ENCODE measurements at regions not wholly inside any gene's neighbourhood (a gene's known extent, or its start where the extent isn't known, plus 50 kb on each side); places are given as distances from the start of the nearest gene placed in this dataset.

DNA sequence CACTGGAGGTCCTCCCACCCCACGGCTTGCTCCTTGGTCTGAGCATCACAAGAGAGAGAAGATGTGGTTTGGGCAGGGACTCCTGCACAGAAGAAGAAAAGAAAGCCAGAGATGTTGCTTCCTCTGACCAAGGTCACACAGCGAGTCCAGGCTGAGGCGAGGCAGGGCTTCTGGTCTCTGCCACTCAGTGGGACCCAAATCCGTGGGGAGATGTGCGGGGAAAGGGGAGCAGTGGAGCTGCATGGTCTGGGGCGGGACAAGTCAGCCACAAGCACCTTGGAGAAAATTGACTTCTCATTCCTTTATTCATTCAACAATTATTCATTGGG, 150.9 kb downstream of the C9orf50 start:
- no peak for DNase-seq

GRCh38 chr9:129469188-129469987, 151.5 kb downstream of the C9orf50 start:
- no peak for DNase-seq

DNA sequence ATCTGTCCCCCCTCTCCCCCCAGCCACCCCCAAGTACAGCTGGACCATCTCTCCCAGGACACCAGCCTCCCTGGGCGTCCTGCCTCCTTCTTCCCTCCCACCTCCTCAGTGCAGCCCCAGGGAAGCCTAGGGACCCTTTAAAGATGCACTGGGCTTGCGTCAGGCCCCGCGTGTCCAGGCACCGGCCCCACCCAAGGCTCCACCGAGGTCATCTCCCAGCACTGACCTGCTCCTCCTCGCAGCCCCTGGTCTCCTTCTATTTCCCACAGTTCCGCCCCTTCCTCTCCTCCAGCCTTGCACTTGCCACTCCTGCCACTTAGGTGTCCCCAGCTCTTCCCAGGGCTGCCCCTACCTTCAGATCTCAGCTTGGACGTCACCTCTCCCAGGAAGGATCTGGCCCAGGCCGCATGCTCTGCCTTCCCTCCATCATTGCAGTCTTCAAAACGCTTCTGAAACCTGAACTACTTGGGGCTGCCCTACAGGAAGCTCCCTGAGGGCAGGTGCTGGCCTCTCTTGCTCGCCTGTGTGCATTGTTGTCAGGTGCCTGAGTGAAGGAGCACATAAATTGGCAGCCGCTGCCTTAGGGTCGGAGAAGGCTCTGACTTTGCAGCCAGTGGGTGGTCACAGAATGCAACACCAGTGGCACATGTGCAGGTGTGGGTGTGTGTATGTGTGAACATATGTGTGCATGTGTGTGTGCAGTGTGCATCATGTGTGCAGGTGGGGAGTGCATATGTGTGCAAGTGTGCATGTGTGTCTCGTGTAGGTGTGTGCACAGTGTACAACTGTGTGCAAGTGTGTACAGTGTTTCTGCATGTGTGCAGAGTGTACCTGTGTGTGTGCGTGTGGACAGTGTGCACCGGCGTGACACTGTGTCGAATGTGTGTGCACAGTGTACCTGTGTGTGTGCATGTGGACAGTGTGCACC, 152.9 kb downstream of the C9orf50 start:
- no peak for DNase-seq

DNA sequence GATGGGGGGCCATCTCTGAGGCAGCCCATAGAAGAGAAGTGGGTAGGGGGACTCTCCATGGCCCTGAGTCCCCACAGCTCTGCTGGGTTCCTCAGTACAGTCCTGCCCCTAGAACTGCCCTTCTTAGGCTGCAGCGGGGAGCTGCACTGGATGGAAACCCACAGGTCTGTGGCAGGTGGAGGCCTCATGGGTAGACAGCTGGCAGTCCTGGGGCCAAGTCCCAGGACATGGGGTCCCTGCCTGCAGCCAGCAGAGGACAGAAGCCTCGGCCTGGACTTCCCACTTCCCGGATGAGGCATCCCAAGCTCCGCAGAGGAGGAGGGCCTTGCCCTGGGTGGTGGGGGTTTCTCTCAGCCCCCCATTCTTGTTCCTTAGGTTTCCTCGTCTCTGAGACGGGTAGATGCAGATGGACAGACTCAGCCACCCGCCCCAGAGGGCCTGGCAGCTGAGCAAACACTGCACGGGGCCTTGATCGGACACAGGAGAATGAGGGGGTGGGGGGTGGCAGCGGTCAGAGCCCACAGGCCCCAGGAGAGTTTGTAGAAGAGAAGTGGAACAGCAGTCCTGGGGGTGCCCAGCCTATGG, 153.8 kb downstream of the C9orf50 start:
- DNase-seq: no peak

DNA sequence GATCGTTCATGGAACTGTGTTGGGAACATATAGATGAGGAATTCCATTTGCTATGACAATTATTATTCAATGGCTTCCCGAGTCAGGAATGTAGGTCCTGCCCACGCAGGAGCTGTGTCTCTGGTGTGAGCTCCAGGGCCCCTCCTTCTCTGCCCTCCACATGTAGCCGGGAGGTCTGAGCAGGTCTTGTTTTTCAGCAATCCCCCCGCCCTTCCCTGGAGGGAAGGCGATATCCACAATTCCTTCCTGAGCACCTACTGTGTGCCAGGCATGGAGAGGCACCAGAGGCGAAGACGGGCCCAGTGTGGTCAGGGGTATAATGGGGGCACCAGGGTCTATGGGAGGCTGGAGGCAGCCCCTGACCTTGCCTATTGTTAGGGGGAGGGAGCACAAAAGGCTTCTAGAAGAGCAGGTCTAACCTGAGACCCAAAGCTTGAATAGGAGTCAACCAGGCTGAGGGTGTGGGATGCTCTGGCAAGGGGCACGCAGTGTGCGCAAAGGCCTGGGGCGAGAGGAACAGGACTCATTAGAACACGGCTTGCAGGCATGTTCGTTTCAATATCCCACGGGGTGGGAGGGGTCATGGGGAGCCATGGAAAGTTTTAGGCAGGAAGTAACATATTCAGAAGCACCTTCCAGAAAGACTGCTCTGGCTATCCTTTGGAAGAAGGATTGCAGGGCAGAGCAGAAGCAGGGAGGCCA, 154.9 kb downstream of the C9orf50 start:
- no peak for DNase-seq

DNA sequence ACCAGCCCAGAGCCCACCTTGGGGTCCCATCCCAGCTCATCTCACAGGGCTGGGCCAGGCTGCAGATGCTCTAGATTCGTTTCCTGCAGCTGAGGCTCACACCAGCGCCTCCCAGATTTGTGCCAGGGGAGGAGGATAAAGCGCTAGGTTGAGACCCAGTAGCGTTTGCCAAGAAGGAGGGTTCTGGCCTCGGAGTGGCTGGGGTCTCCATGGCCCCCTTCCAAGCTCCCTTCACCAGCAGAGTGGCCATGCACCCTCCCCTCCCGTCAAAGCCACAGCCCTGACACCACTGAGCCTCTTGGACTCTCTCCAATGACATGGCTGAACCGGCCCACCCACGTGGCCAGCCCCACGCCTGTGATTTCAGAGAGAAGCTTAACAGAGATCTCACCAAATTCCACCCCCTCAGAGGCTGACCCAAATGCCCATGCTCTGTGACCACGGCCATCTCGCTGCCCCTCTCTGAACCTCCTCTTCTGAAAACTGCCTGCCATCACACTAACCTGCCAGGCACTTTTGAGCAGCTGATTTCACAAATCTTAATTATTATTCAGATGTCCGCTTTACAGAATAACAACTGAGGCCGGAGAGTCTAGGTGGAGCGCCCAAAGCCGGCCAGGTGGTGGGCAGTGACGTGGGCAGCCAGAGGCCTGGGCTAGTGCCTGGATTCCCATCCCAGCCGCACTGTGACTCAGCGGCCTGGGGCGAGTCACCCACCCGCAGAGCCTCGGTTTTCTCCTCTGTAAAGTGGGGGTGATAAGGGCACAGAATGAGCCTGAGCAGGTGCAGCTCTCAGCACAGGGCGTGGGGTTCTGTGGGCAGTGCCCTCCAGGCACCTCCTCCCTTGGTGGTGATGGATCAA, 155.7 kb downstream of the C9orf50 start:
- no peak for DNase-seq

GRCh38 chr9:129463994-129464393, 156.9 kb downstream of the C9orf50 start:
- DNase-seq: no peak

DNA sequence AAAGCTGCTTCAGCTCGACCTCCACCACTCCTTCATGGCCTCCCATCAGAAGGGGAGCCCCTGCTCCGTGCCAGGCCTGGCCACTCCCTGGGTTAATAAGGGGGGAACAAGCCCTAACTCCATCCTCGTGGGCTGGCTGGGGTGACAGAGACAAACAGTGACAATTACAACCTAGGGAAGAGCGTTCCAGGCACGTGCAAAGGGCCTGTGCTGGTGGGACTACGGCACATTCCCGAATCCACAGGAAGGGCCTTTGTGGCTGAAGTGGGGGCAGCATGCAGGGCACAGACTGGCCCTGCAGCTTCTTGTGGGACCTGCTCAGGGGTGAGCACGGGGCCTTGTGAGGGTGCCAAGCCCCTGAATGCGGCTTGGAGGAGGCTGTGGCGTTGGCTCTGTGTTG, 157.4 kb downstream of the C9orf50 start:
- no peak for DNase-seq

GRCh38 chr9:129462360-129462759, 158.5 kb downstream of the C9orf50 start:
- no peak for DNase-seq

GRCh38 chr9:129460323-129461261, 160.3 kb downstream of the C9orf50 start:
- DNase-seq: no peak

DNA sequence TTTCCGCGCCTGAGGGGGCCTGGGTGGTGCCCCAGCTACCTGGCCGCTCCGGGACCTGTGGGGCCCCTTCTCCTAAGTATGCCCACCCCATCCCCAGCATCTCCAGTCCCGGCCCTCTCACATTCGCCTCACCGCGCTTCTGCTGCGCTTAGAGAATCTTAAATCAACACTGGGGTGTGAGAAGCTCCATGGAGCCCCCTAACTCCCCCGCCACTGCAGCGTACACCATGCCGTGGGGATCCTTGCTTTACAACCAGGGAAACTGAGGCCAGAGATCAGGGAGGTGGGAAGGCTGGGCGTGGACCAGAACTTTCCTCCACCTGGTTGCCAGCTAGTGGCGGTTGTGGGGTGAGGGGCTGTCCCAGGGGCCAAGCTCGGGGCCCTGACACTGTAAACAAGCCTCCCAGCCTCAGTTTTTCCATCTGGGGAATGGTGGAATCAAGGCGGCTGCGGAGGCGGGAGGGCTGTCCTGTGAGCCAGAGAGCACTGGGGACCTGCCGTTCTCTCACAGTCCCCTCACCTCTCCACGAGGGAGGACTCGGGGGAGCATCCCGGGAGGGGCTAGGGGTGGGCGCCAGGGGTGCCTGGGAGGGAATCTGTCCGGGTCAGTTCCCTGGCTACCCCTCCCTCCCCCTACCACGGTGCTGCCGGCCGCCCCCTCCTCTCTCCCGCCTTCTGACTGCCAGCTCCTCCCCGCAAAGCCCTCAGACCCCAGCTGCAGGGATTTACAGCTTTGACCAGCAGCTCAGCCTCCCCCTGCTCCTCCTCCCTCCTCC, 161.2 kb downstream of the C9orf50 start:
- no peak for DNase-seq

DNA sequence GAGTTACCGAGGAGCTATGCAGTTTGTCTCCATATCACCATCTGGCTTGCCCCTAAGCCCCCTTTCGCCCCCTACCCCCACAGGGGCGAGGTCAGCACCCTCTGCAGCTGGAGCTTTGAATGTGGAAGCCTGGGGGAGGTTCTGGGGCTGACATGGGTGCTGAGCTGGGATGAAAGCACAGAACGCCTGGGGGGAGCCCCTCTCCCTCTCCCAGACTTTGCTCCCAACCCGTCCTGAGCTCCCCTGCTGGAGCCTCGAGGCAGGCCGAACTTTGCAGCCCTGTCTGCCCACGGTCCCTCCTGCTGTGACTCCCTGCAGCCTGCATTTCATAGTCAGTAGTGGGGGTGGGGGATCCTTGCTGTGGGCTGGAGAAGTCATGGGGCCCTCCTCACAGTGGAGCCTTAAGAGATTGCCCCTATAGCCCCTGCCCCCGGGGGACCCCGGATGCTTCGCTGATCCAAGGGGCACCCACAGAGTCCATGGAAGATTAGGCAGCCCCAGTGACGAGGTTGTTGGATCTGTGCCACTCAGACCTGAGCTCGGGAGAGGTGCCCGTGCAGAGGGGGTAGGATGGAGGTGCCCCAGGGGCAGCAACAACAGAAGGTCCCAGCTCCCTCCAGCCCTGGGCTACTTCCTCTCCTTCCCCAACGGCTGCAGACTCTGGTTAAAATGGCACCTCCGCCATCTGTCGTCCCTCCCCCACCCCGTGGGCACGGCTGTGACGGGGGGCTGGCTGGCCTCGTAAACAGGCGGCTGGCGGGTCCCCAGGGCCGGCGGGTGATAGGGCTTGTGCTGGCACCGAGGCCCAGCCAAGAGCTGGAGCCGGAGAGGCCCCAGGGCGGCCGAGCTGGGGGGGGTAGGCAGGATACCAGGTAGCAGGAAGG, 162.0 kb downstream of the C9orf50 start:
- no peak for DNase-seq

GRCh38 chr9:129458155-129458661, 162.7 kb downstream of the C9orf50 start:
- DNase-seq: peak; percentile 58

DNA sequence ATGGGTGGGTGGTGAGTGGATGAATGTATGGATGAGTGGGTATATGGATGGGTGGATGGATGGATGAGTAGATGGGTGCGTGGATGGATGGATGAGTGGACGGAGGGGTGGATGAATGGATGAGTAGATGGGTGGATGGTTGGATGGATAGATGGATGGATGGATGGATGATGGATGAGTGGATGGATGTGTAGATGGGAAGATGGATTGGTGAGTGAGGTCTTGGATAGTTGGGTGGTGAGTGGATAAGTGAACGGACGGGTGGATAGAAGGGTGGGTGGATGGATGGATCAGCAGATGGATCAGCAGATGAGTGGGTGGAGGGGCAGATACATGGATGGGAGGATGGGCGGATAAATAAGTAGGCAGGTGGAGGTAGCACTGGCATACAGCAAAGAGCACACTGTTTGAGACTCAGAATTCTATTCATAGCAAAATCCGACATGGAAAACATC, 163.5 kb downstream of the C9orf50 start:
- no peak for DNase-seq

GRCh38 chr9:129456549-129457324, 164.2 kb downstream of the C9orf50 start:
- no peak for DNase-seq

GRCh38 chr9:129455151-129455995, 165.5 kb downstream of the C9orf50 start:
- DNase-seq: no peak

All from NK-92 treated with Interleukin-12 subunit alpha and Interleukin-12 subunit beta, amount 100 ng/mL, for 24 hours (cell line).